Left cardiac atrium (tissue), 4 donors: ENCODE measurements at regions not wholly inside any gene's neighbourhood (a gene's known extent, or its start where the extent isn't known, plus 50 kb on each side); places are given as distances from the start of the nearest gene placed in this dataset.
"Not testable (repeated sequence)": the region's sequence is repeated elsewhere in the genome, so short reads cannot be mapped to it uniquely, and the experiment has no call there.

Source experiments
- ATAC-seq, 2 donors: fragments of 200-7000 bp; cut with Tn5 transposase; one replicate each; pipeline ENCODE4 v1.9.1; 2020; ENCODE audit warnings: mild to moderate bottlenecking in 2 of 2, moderate library complexity in 2 of 2
- DNase-seq: peaks from one replicate; pipeline ENCODE4 v3.0.0-alpha.2; 2020
- intact Hi-C, 2 donors: fragments of 100-400 bp; cut with DNase I; formaldehyde crosslinking; loops; one replicate each; pipeline versions ENCODE4 v1.14.1 to v1.15.1; 2022 to 2023
- donor health status: DM: no; HTN: yes; CAD: no.
- donor health status: DM: no; HTN: yes; CAD: no; lungs with severe emphysema.
- donor health status: DM: yes; HTN: yes; CAD: no.
- donor health status: Dilated cardiomyopathy.

GRCh38 chr6:27616328-27617045 lies 143.6 kb upstream of the ZNF184 start:
- DNase-seq (no peak), ATAC-seq (no peak)
- intact Hi-C loops, result no loop called here

GRCh38 chr6:27611451-27611850 lies 138.5 kb upstream of the ZNF184 start:
- DNase-seq (no peak), ATAC-seq (no peak)
- intact Hi-C loops, result no loop called here

GRCh38 chr6:27608916-27609883 lies 136.3 kb upstream of the ZNF184 start:
- DNase-seq, result no peak
- intact Hi-C loops, result no loop called here
- no peak for ATAC-seq

- no peak for DNase-seq
- ATAC-seq, result no peak
- intact Hi-C loops, result no loop called here
Measured at GRCh38 chr6:27605401-27606342, 132.8 kb upstream of the ZNF184 start.

GRCh38 chr6:27604986-27605385 lies 132.1 kb upstream of the ZNF184 start:
- no peak for ATAC-seq
- intact Hi-C loops, result no loop called here
- DNase-seq, result no peak

GRCh38 chr6:27601668-27602254 lies 128.9 kb upstream of the ZNF184 start:
- ATAC-seq (no peak), DNase-seq (no peak)
- intact Hi-C loops, result no loop called here

- DNase-seq (no peak), ATAC-seq (no peak)
- intact Hi-C loops, result no loop called here
Measured at GRCh38 chr6:27599859-27600532, 127.1 kb upstream of the ZNF184 start.

GRCh38 chr6:27597031-27597567 lies 124.2 kb upstream of the ZNF184 start:
- DNase-seq, intact Hi-C loops, ATAC-seq: not testable (repeated sequence)

- no peak for ATAC-seq
- DNase-seq, result no peak
- intact Hi-C loops, result no loop called here
Measured at GRCh38 chr6:27593861-27594260, 121.0 kb upstream of the ZNF184 start.

GRCh38 chr6:27593200-27593818 lies 120.4 kb upstream of the ZNF184 start:
- ATAC-seq (no peak), DNase-seq (no peak)
- intact Hi-C loops, result no loop called here

- ATAC-seq, result peak; percentile 23 to 82
- intact Hi-C loops, result no loop called here
- no peak for DNase-seq
Measured at GRCh38 chr6:27592481-27593199, 119.7 kb upstream of the ZNF184 start.

- DNase-seq (no peak), ATAC-seq (no peak)
- intact Hi-C loops, result no loop called here
Measured at GRCh38 chr6:27591699-27592480, 119.0 kb upstream of the ZNF184 start.

- ATAC-seq, intact Hi-C loops: not testable (repeated sequence)
Measured at GRCh38 chr6:27585316-27585715, 112.4 kb upstream of the ZNF184 start.

GRCh38 chr6:27584326-27584725 lies 111.4 kb upstream of the ZNF184 start:
- intact Hi-C loops, result no loop called here
- no peak for DNase-seq
- no peak for ATAC-seq

More at GRCh38 chr6:27585316-27585715, 112.4 kb upstream of the ZNF184 start:
- not testable (repeated sequence) for DNase-seq

- intact Hi-C loops, result no loop called here
- DNase-seq (no peak), ATAC-seq (no peak)
Measured at GRCh38 chr6:27582928-27583725, 110.2 kb upstream of the ZNF184 start.
